ENCODE measurements at regions not wholly inside any gene's neighbourhood (a gene's known extent, or its start where the extent isn't known, plus 50 kb on each side); places are given as distances from the start of the nearest gene placed in this dataset.

DNA sequence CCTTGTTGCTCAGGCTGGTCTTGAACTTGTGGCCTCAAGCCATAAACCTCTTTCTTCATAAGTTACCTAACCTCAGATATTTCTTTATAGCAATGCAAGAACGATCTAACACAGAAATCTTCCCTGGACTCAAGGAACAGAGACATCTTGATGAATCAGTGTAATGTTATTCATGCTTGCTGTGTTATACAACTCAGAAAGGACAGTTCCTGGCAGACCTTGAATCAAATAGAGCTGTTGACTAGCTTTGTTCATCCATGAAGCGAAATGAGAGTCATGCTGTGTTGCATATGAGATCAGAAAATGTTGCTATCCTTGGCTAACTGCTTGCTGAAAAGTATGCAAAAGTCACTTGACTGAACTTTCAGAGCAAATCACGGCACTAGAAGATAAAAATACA is 72.6 kb upstream of the ARHGAP24 start:
- DNase-seq (ENCODE audit: low read depth): peak; percentile 72
- FAIRE-seq: peak; percentile 80
- TF ChIP-seq, protein P1, sequence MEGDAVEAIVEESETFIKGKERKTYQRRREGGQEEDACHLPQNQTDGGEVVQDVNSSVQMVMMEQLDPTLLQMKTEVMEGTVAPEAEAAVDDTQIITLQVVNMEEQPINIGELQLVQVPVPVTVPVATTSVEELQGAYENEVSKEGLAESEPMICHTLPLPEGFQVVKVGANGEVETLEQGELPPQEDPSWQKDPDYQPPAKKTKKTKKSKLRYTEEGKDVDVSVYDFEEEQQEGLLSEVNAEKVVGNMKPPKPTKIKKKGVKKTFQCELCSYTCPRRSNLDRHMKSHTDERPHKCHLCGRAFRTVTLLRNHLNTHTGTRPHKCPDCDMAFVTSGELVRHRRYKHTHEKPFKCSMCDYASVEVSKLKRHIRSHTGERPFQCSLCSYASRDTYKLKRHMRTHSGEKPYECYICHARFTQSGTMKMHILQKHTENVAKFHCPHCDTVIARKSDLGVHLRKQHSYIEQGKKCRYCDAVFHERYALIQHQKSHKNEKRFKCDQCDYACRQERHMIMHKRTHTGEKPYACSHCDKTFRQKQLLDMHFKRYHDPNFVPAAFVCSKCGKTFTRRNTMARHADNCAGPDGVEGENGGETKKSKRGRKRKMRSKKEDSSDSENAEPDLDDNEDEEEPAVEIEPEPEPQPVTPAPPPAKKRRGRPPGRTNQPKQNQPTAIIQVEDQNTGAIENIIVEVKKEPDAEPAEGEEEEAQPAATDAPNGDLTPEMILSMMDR (IDR thresholded peaks at IDR 0.05; ENCODE audit: insufficient read depth, low read length, severe bottlenecking): no peak
- Histone ChIP-seq H3K36me3 (ENCODE audit: control insufficient read depth, insufficient read depth, low read length) (no peaks in the 10 kb centered on the region), H3K27me3 (ENCODE audit: control insufficient read depth, insufficient read depth, low read length) (no peaks in the 10 kb centered on the region), H3K4me3 (ENCODE audit: low read depth, low read length) (no peak overlapping the region)

GRCh38 chr4:85406185-85406584 is 68.8 kb upstream of the ARHGAP24 start:
- H3K4me3 ChIP-seq (ENCODE audit: low read depth, low read length): no peak overlapping the region
- FAIRE-seq (no peak), DNase-seq (ENCODE audit: low read depth) (no peak)
- H3K27me3 ChIP-seq (ENCODE audit: control insufficient read depth, insufficient read depth, low read length): no peaks in the 10 kb centered on the region
- TF ChIP-seq, protein P1 (IDR thresholded peaks at IDR 0.05; ENCODE audit: insufficient read depth, low read length, severe bottlenecking): no peak
- H3K36me3 ChIP-seq (ENCODE audit: control insufficient read depth, insufficient read depth, low read length): no peaks in the 10 kb centered on the region

DNA sequence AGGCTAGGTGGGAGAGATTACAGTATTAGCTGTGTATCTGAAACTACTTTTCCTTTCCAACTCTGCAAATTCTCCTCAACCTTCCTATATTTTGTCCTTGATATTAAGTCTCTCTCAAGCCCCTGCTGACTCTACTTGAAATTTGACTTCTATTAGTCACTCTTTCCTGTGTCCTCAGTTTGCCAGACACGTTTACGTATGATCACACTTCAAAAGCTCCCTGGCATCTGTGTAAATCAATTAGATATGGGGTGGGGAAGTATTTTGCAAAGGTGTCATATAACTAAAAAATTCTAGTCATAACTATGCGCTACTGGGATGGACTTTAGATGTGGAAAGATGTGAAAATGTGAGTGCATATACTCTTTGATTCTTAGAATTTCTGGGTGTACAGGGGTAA is 67.4 kb upstream of the ARHGAP24 start:
- TF ChIP-seq, protein P1 (IDR thresholded peaks at IDR 0.05; ENCODE audit: insufficient read depth, low read length, severe bottlenecking): no peak
- Histone ChIP-seq H3K27me3 (ENCODE audit: control insufficient read depth, insufficient read depth, low read length) (no peaks in the 10 kb centered on the region), H3K36me3 (ENCODE audit: control insufficient read depth, insufficient read depth, low read length) (no peaks in the 10 kb centered on the region), H3K4me3 (ENCODE audit: low read depth, low read length) (no peak overlapping the region)
- no peak for FAIRE-seq
- DNase-seq (ENCODE audit: low read depth): no peak

- FAIRE-seq (no peak), DNase-seq (ENCODE audit: low read depth) (no peak)
- TF ChIP-seq, protein P1 (IDR thresholded peaks at IDR 0.05; ENCODE audit: insufficient read depth, low read length, severe bottlenecking): no peak
- no peaks in the 10 kb centered on the region for H3K27me3 ChIP-seq (ENCODE audit: control insufficient read depth, insufficient read depth, low read length)
- H3K36me3 ChIP-seq (ENCODE audit: control insufficient read depth, insufficient read depth, low read length): no peaks in the 10 kb centered on the region
- H3K4me3 ChIP-seq (ENCODE audit: low read depth, low read length): no peak overlapping the region
Measured at GRCh38 chr4:85408301-85408700, 66.6 kb upstream of the ARHGAP24 start.

GRCh38 chr4:85409251-85409650 is 65.7 kb upstream of the ARHGAP24 start:
- Histone ChIP-seq H3K4me3 (ENCODE audit: low read depth, low read length) (no peak overlapping the region), H3K36me3 (ENCODE audit: control insufficient read depth, insufficient read depth, low read length) (no peaks in the 10 kb centered on the region), H3K27me3 (ENCODE audit: control insufficient read depth, insufficient read depth, low read length) (no peaks in the 10 kb centered on the region)
- FAIRE-seq (no peak), DNase-seq (ENCODE audit: low read depth) (no peak)
- TF ChIP-seq, protein P1 (IDR thresholded peaks at IDR 0.05; ENCODE audit: insufficient read depth, low read length, severe bottlenecking): no peak

GRCh38 chr4:85411386-85411785 is 63.6 kb upstream of the ARHGAP24 start:
- TF ChIP-seq, protein P1 (IDR thresholded peaks at IDR 0.05; ENCODE audit: insufficient read depth, low read length, severe bottlenecking): no peak

More at GRCh38 chr4:85411386-85411785, 63.6 kb upstream of the ARHGAP24 start:
- Histone ChIP-seq H3K27me3 (ENCODE audit: control insufficient read depth, insufficient read depth, low read length) (no peaks in the 10 kb centered on the region), H3K4me3 (ENCODE audit: low read depth, low read length) (no peak overlapping the region), H3K36me3 (ENCODE audit: control insufficient read depth, insufficient read depth, low read length) (no peaks in the 10 kb centered on the region)
- FAIRE-seq (no peak), DNase-seq (ENCODE audit: low read depth) (no peak)

Measured in bronchial epithelial cell (primary cell).